ENCODE measurements at regions not wholly inside any gene's neighbourhood (a gene's known extent, or its start where the extent isn't known, plus 50 kb on each side); places are given as distances from the start of the nearest gene placed in this dataset.

DNA sequence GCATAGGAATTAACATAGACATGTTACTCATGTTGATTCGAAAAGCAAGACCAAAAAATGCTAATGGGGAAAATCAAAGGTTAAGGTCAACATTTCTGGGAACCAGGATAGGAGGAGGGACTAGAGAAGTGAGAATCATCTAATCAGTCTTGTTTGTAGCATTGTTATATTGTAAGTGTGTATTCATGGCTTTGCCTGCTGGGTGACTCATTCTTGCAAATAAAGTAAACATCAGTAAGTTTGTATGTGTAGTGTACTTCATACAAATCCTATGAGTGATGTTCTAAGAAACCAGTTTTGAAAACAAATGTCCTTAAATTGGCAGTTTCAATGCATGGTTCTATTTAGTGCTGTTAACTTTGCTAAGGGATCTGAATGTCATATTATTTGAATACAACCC is 79.0 kb upstream of the TMEM252 start:
- TF ChIP-seq, protein P1, sequence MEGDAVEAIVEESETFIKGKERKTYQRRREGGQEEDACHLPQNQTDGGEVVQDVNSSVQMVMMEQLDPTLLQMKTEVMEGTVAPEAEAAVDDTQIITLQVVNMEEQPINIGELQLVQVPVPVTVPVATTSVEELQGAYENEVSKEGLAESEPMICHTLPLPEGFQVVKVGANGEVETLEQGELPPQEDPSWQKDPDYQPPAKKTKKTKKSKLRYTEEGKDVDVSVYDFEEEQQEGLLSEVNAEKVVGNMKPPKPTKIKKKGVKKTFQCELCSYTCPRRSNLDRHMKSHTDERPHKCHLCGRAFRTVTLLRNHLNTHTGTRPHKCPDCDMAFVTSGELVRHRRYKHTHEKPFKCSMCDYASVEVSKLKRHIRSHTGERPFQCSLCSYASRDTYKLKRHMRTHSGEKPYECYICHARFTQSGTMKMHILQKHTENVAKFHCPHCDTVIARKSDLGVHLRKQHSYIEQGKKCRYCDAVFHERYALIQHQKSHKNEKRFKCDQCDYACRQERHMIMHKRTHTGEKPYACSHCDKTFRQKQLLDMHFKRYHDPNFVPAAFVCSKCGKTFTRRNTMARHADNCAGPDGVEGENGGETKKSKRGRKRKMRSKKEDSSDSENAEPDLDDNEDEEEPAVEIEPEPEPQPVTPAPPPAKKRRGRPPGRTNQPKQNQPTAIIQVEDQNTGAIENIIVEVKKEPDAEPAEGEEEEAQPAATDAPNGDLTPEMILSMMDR (IDR thresholded peaks at IDR 0.05), result no peak
- TF ChIP-seq POLR2A (IDR thresholded peaks at IDR 0.05) (no peak), POLR2AphosphoS5 (IDR thresholded peaks at IDR 0.05) (no peak)

Measured in prostate gland (tissue), 2 donors.